Heart left ventricle (tissue), 13 donors: ENCODE measurements at regions not wholly inside any gene's neighbourhood (a gene's known extent, or its start where the extent isn't known, plus 50 kb on each side); places are given as distances from the start of the nearest gene placed in this dataset.

Experiments
- POLR2A ChIP-seq, 2 donors: fragments of 450-650 bp; IDR thresholded peaks; one replicate each; pipeline ENCODE4 v1.6.1; 2017; ENCODE audit warnings: antibody characterized with exemption in 2 of 2, mild to moderate bottlenecking in 2 of 2, moderate library complexity in 2 of 2
- TF ChIP-seq, protein P1 (sequence below), 12 donors: fragments of 200-600 bp; sonication (generic) in 4 of 12; IDR thresholded peaks; one replicate each; pipeline versions ENCODE4 v1.5.0 to v1.8.0; 2018 to 2022; ENCODE audit warnings: antibody characterized with exemption in 12 of 12, mild to moderate bottlenecking in 5 of 12
- donor health status: ischemic (EF 13 %, LVEDD 7.1; RV severe dilation, severe dysfunction).
- donor health status: DM: no; HTN: yes; CAD: no.
- donor health status: DM: no; HTN: no; CAD: no.
- donor health status: ischemic (EF 25% LVEDD 6.9; RV normal size, moderate dysfunction).
- donor health status: ischemic (EF 25% LVEDD 5.7; RV mildly dilated, moderate dysfunction).
- donor health status: ischemic (EF 35%, LVEDD 5.7; RV mildly dilated, moderate dysfunction).
- donor health status: nonischemic (EF 11% LVEDD 7.7; RV severe dilation, severe dysfunction).
- donor health status: DM: yes; HTN: yes; CAD: no.
- donor health status: PGD.
- donor health status: ischemic (EF 29% LVEDD 5.4; RV normal size, mild dysfunction).
- donor health status: nonischemic (EF 23%, LVEDD 6.1; RV moderate dilation, normal function).

DNA sequence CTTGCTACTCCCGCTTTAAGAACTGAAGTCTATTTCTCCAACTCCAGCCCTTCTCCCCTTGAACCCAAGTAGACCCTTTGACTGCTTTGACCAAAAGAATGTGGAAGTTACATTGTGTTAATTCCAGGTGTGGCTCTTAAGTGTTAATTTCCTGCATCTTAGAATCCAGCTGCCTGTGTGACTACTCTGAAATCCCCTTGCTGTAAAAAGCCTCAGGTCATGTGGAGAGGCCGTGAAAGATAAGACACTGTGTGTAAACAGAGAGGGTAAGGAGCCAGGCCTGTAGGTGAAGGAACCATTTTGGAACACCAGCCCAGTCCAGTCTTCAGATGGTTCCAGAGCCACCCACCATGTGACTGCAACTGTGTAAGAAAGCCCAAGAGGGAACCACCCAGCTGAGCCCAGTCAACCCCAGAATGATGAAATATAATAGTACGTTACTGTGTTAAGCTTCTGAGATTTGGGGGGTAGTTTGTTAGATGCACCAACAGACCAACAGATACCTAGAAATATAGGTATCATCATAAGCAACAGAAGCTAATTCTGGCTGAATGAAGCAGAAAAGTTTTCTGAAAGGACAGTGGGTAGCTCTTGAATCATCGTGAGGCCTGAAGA is 59.4 kb upstream of the CCDC112 start:
- TF ChIP-seq, protein P1, sequence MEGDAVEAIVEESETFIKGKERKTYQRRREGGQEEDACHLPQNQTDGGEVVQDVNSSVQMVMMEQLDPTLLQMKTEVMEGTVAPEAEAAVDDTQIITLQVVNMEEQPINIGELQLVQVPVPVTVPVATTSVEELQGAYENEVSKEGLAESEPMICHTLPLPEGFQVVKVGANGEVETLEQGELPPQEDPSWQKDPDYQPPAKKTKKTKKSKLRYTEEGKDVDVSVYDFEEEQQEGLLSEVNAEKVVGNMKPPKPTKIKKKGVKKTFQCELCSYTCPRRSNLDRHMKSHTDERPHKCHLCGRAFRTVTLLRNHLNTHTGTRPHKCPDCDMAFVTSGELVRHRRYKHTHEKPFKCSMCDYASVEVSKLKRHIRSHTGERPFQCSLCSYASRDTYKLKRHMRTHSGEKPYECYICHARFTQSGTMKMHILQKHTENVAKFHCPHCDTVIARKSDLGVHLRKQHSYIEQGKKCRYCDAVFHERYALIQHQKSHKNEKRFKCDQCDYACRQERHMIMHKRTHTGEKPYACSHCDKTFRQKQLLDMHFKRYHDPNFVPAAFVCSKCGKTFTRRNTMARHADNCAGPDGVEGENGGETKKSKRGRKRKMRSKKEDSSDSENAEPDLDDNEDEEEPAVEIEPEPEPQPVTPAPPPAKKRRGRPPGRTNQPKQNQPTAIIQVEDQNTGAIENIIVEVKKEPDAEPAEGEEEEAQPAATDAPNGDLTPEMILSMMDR (IDR thresholded peaks at IDR 0.05), result no peak
- TF ChIP-seq POLR2A (IDR thresholded peaks at IDR 0.05), result no peak
